SU-DHL-6 (cell line): ENCODE measurements at regions not wholly inside any gene's neighbourhood (a gene's known extent, or its start where the extent isn't known, plus 50 kb on each side); places are given as distances from the start of the nearest gene placed in this dataset.

Experiments used
- H2AFZ ChIP-seq: fragments of 200-600 bp; sonication (generic); 2 replicates; pipeline ENCODE4 v1.6.1; 2014; ENCODE audit warnings: low read depth, mild to moderate bottlenecking, moderate library complexity, mixed read lengths, antibody characterized with exemption, low read length; ENCODE audit not compliant: severe bottlenecking
- H3F3A ChIP-seq: fragments of 200-600 bp; shearing (Covaris generic); 2 replicates; pipeline ENCODE4 v1.6.0; 2016; ENCODE audit warnings: antibody characterized with exemption, mild to moderate bottlenecking; ENCODE audit not compliant: insufficient read depth
- H3K27ac ChIP-seq: fragments of 200-600 bp; sonication (generic); 2 replicates; pipeline ENCODE4 v1.5.1; 2016; ENCODE audit warnings: low read depth, mild to moderate bottlenecking, low read length, moderate library complexity, mixed read lengths
- H3K27me3 ChIP-seq: fragments of 200-600 bp; sonication (generic), shearing (Covaris generic); 2 replicates; pipeline ENCODE4 v1.6.0; 2014; ENCODE audit warnings: mild to moderate bottlenecking, low read length
- H3K36me3 ChIP-seq: fragments of 200-600 bp; sonication (generic); 2 replicates; pipeline ENCODE4 v1.6.1; 2014; ENCODE audit warnings: mild to moderate bottlenecking, low read length, mixed read lengths
- H3K4me2 ChIP-seq: fragments of 300-600, 200-600 bp; shearing (Covaris generic), sonication (generic); 2 replicates; pipeline ENCODE4 v1.6.0; 2014; ENCODE audit warnings: low read length, low read depth, mild to moderate bottlenecking; ENCODE audit not compliant: poor library complexity, severe bottlenecking
- H3K4me3 ChIP-seq: fragments of 200-600 bp; sonication (generic); 2 replicates; pipeline ENCODE4 v1.5.1; 2014; ENCODE audit warnings: antibody characterized with exemption, low read length, mild to moderate bottlenecking, mixed read lengths; ENCODE audit not compliant: insufficient read depth, poor library complexity, severe bottlenecking
- H3K79me2 ChIP-seq: fragments of 200-600 bp; sonication (generic); 2 replicates; pipeline ENCODE4 v1.6.1; 2014; ENCODE audit warnings: mild to moderate bottlenecking, low read length, moderate library complexity; ENCODE audit not compliant: insufficient read depth
- H3K9ac ChIP-seq: fragments of 200-600 bp; sonication (generic); 2 replicates; pipeline ENCODE4 v1.7.0; 2014; ENCODE audit warnings: mild to moderate bottlenecking, low read length
- H3K9me2 ChIP-seq: fragments of 200-600 bp; sonication (generic); replicated peaks from 2 replicates; pipeline ENCODE4 v1.6.1; 2014; ENCODE audit warnings: low read length; ENCODE audit not compliant: insufficient read depth
- H3K9me3 ChIP-seq: fragments of 200-600 bp; sonication (generic); 2 replicates; pipeline ENCODE4 v1.6.1; 2014; ENCODE audit warnings: low read length, mixed read lengths; ENCODE audit not compliant: insufficient read depth
- H4K20me1 ChIP-seq: fragments of 200-600 bp; sonication (generic); 2 replicates; pipeline ENCODE4 v1.6.1; 2014; ENCODE audit warnings: low read depth, mild to moderate bottlenecking, antibody characterized with exemption, low read length, moderate library complexity, mixed read lengths
- CTCF ChIP-seq: fragments of 200-600 bp; sonication (generic); IDR thresholded peaks from one replicate; pipeline ENCODE4 v1.5.1; 2017; ENCODE audit warnings: antibody characterized with exemption, mild to moderate bottlenecking, low read length, moderate library complexity; ENCODE audit not compliant: insufficient read depth, poor library complexity, severe bottlenecking
- EZH2phosphoT487 ChIP-seq: fragments of 200-600 bp; sonication (generic), shearing (Covaris generic); conservative IDR thresholded peaks from 2 replicates; pipeline ENCODE4 v1.6.1; 2018; ENCODE audit warnings: mild to moderate bottlenecking, antibody characterized with exemption, low read length, moderate library complexity, mixed read lengths

GRCh38 chr2:235235977-235236767 lies 257.7 kb upstream of the AGAP1 start:
- Histone ChIP-seq H3K9me3 (no peaks in the 10 kb centered on the region), H3K27ac (no peak overlapping the region), H3K9ac (no peak overlapping the region), H3K79me2 (no peaks in the 10 kb centered on the region), H3K27me3 (no peaks in the 10 kb centered on the region), H3K9me2 (no peaks in the 10 kb centered on the region), H3K36me3 (no peaks in the 10 kb centered on the region), H3F3A (no peaks in the 10 kb centered on the region), H3K4me2 (no peak overlapping the region), H4K20me1 (no peaks in the 10 kb centered on the region), H2AFZ (no peak overlapping the region), H3K4me3 (no peak overlapping the region)
- TF ChIP-seq EZH2phosphoT487 (no peak), CTCF (no peak)

GRCh38 chr2:235238537-235238936 lies 255.3 kb upstream of the AGAP1 start:
- H3K79me2 ChIP-seq, result no peaks in the 10 kb centered on the region
- no peaks in the 10 kb centered on the region for H4K20me1 ChIP-seq
- no peak overlapping the region for H3K27ac ChIP-seq
- H2AFZ ChIP-seq, result no peak overlapping the region
- H3K9ac ChIP-seq, result no peak overlapping the region
- no peak overlapping the region for H3K4me2 ChIP-seq
- H3K9me3 ChIP-seq, result no peaks in the 10 kb centered on the region
- no peaks in the 10 kb centered on the region for H3K27me3 ChIP-seq
- H3K9me2 ChIP-seq, result no peaks in the 10 kb centered on the region
- no peaks in the 10 kb centered on the region for H3F3A ChIP-seq
- TF ChIP-seq CTCF (no peak), EZH2phosphoT487 (no peak)
- no peak overlapping the region for H3K4me3 ChIP-seq
- no peaks in the 10 kb centered on the region for H3K36me3 ChIP-seq

- no peak overlapping the region for H3K27ac ChIP-seq
- no peaks in the 10 kb centered on the region for H3K27me3 ChIP-seq
- H3K4me3 ChIP-seq, result no peak overlapping the region
- no peaks in the 10 kb centered on the region for H3K9me2 ChIP-seq
- H3K4me2 ChIP-seq, result no peak overlapping the region
- H3F3A ChIP-seq, result no peaks in the 10 kb centered on the region
- H3K9ac ChIP-seq, result no peak overlapping the region
- H3K79me2 ChIP-seq, result no peaks in the 10 kb centered on the region
- TF ChIP-seq CTCF (no peak), EZH2phosphoT487 (no peak)
- no peaks in the 10 kb centered on the region for H3K9me3 ChIP-seq
- H3K36me3 ChIP-seq, result no peaks in the 10 kb centered on the region
- H4K20me1 ChIP-seq, result no peaks in the 10 kb centered on the region
- H2AFZ ChIP-seq, result no peak overlapping the region
Measured at GRCh38 chr2:235240574-235240973, 253.3 kb upstream of the AGAP1 start.
